Testis (tissue), 2 donors: ENCODE measurements at regions not wholly inside any gene's neighbourhood (a gene's known extent, or its start where the extent isn't known, plus 50 kb on each side); places are given as distances from the start of the nearest gene placed in this dataset.

Source experiments
- DNase-seq: peaks from one replicate; pipeline ENCODE4 v3.0.0-alpha.2; 2019
- H3K27ac ChIP-seq, 2 donors: fragments of 200-600 bp; sonication (generic); one replicate each; pipeline ENCODE4 v1.5.1; 2019
- H3K27me3 ChIP-seq: fragments of 200-600 bp; sonication (generic); one replicate; pipeline ENCODE4 v1.5.1; 2019
- H3K36me3 ChIP-seq: fragments of 200-600 bp; sonication (generic); one replicate; pipeline ENCODE4 v1.5.1; 2017; ENCODE audit warnings: low read depth; ENCODE audit errors: missing control alignments
- H3K4me1 ChIP-seq: fragments of 200-600 bp; sonication (generic); one replicate; pipeline ENCODE4 v1.5.1; 2019
- H3K4me3 ChIP-seq, 2 donors: fragments of 200-600 bp; sonication (generic); one replicate each; pipeline ENCODE4 v1.5.1; 2017 to 2019
- H3K9me3 ChIP-seq: fragments of 200-600 bp; sonication (generic); one replicate; pipeline ENCODE4 v1.5.1; 2017
- POLR2A ChIP-seq: fragments of 450-650 bp; IDR thresholded peaks from one replicate; pipeline ENCODE4 v1.6.1; 2017; ENCODE audit warnings: antibody characterized with exemption, mild to moderate bottlenecking, moderate library complexity
- WGBS, 2 donors: methylation state at CpG; one replicate each; pipeline ENCODE4 v1.1.5; 2018; 5-methylcytosine and 5-hydroxymethylcytosine counted together
- intact Hi-C: fragments of 100-400 bp; cut with DNase I; formaldehyde crosslinking; loops from one replicate; pipeline ENCODE4 v1.15.1; 2023; ENCODE audit warnings: low total_unique reads
- TF ChIP-seq, protein P1 (sequence below), 3 experiments: fragments of 450-650 bp in 2 of 3; fragments of 200-600 bp in 1 of 3; sonication (generic) in 1 of 3; IDR thresholded peaks; one replicate each; pipeline ENCODE4 v1.5.1; 2016 to 2019; ENCODE audit warnings: antibody characterized with exemption in 3 of 3, mild to moderate bottlenecking in 2 of 3, moderate library complexity in 1 of 3

DNA sequence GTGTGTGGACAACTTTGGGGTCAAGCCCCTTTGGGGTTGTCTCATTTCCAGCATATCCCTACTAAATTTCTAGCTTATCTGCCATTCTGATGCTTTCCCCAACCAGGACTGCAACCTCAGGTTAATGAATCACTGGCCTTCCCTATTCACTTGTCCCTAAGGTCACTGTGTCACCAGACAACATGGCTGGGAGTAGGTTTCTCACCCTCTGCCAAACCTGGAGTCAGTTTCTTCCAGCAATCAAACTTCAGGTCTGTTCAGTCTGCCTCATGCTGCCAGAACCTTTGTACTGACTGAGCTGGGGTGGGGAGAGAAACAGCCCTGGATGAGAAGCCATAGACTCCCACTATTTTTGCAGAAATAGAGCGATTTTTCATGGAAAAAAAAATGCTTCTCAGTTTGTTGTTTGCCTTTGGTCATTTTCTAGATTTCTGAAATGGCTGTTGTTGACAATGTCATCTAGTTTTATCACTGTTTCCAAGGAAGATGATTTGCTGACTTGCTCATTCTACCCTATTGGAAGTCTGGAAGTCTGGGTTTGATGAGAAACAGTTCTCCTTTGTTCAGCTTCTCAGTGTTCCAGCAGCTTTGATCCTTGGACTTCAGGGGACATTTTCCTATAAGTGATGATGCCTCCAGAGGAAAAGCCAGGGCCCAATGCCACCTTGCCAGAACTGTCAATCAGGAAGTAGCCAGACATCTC, 74.8 kb upstream of the IL12A start:
- Histone ChIP-seq H3K36me3 (no peaks in the 10 kb centered on the region), H3K4me1 (no peaks in the 10 kb centered on the region), H3K9me3 (no peaks in the 10 kb centered on the region), H3K27me3 (no peaks in the 10 kb centered on the region), H3K4me3 (no peak overlapping the region), H3K27ac (no peak overlapping the region)
- no peak for DNase-seq
- intact Hi-C loops: no loop called here
- WGBS, 2 donors: 84 to 89% methylated on average over 1 of the region's 1 CpG
- TF ChIP-seq, protein P1, sequence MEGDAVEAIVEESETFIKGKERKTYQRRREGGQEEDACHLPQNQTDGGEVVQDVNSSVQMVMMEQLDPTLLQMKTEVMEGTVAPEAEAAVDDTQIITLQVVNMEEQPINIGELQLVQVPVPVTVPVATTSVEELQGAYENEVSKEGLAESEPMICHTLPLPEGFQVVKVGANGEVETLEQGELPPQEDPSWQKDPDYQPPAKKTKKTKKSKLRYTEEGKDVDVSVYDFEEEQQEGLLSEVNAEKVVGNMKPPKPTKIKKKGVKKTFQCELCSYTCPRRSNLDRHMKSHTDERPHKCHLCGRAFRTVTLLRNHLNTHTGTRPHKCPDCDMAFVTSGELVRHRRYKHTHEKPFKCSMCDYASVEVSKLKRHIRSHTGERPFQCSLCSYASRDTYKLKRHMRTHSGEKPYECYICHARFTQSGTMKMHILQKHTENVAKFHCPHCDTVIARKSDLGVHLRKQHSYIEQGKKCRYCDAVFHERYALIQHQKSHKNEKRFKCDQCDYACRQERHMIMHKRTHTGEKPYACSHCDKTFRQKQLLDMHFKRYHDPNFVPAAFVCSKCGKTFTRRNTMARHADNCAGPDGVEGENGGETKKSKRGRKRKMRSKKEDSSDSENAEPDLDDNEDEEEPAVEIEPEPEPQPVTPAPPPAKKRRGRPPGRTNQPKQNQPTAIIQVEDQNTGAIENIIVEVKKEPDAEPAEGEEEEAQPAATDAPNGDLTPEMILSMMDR (IDR thresholded peaks at IDR 0.05): no peak
- no peak for TF ChIP-seq POLR2A

DNA sequence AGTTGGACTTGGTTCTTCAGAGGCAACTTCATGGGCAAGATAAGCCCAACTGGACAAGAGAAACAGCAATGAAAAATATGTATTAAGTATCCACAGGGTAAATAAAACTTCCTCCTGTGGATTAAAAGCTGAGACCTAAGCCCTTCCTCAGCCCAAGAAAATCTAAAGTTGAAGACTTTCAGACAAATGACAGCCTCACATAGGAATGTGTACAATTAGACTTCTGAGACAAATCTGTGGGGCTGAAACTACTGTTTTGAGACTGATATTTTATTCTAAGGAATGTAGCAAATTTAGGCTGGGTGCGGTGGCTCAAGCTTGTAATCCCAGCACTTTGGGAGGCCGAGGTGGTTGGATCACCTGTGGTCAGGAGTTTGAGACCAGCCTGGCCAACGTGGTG, 74.2 kb upstream of the IL12A start:
- no peaks in the 10 kb centered on the region for H3K9me3 ChIP-seq
- no peaks in the 10 kb centered on the region for H3K27me3 ChIP-seq
- intact Hi-C loops: no loop called here
- H3K4me3 ChIP-seq: no peak overlapping the region
- H3K4me1 ChIP-seq: no peaks in the 10 kb centered on the region
- TF ChIP-seq, protein P1 (IDR thresholded peaks at IDR 0.05): no peak
- TF ChIP-seq POLR2A: no peak
- no peak overlapping the region for H3K27ac ChIP-seq
- WGBS, 2 donors: 80 to 86% methylated on average over 3 of the region's 3 CpGs
- DNase-seq: no peak
- H3K36me3 ChIP-seq: no peaks in the 10 kb centered on the region

DNA sequence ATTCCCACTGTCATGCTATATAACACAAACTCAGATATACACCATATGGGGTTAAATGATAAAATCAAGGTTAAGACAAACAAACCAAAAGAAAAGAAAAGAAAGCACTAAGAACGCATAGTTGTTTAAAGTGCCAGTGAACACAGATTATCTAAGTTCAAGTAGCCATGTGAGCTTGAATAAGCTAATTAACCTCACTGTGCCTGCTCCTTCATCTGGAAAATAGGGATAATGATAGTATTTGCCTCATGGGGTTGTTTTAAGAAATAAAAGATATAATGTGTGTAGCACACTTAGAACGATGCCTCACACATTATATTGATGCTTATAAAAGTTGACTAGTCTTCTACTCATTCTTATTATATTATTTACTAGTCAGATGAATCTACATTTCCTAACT, 72.6 kb upstream of the IL12A start:
- H3K4me3 ChIP-seq: no peak overlapping the region
- no peaks in the 10 kb centered on the region for H3K9me3 ChIP-seq
- H3K36me3 ChIP-seq: no peaks in the 10 kb centered on the region
- H3K27ac ChIP-seq: no peak overlapping the region
- no peak for TF ChIP-seq POLR2A
- TF ChIP-seq, protein P1 (IDR thresholded peaks at IDR 0.05): no peak
- intact Hi-C loops: no loop called here
- 80 to 91% methylated on average over 2 of the region's 2 CpGs for WGBS, 2 donors
- H3K4me1 ChIP-seq: no peaks in the 10 kb centered on the region
- H3K27me3 ChIP-seq: no peaks in the 10 kb centered on the region
- DNase-seq: no peak

DNA sequence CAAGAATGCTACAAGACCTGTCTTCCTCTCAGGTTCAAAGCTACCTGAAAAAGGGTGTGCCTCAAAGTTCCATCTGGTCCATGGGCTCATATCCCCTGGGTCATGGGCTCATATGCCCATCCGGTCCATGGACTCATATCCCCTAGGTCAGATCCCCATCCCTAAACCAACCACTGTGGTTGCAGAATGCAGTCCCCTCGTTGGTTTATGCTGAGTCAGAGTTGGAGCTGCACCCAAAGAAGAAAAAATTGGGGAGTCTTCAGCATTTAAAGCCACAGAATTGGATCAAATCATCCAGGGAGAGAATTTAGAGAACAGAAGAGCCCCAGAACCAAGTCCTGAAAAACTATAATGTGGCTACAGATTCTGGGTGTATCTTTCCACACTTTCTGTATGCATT, 71.5 kb upstream of the IL12A start:
- WGBS, 2 donors: 72 to 85% methylated on average over 2 of the region's 2 CpGs
- intact Hi-C loops: no loop called here
- no peaks in the 10 kb centered on the region for H3K4me1 ChIP-seq

More for the DNA sequence above, 71.5 kb upstream of the IL12A start:
- H3K36me3 ChIP-seq: no peaks in the 10 kb centered on the region
- H3K4me3 ChIP-seq: no peak overlapping the region
- TF ChIP-seq, protein P1 (IDR thresholded peaks at IDR 0.05): no peak
- TF ChIP-seq POLR2A: no peak
- no peak overlapping the region for H3K27ac ChIP-seq
- no peaks in the 10 kb centered on the region for H3K27me3 ChIP-seq
- no peaks in the 10 kb centered on the region for H3K9me3 ChIP-seq
- DNase-seq: no peak
